ENCODE measurements at regions not wholly inside any gene's neighbourhood (a gene's known extent, or its start where the extent isn't known, plus 50 kb on each side); places are given as distances from the start of the nearest gene placed in this dataset.

GRCh38 chr1:163509114-163509513, 187.4 kb downstream of the NUF2 start:
- DNase-seq (ENCODE audit: low read depth) (no peak), FAIRE-seq (no peak)
- H3K4me3 ChIP-seq (ENCODE audit: insufficient read depth, low read depth, low read length): no peak overlapping the region
- H3K36me3 Mint-ChIP-seq (ENCODE audit: low read depth, unreplicated experiment): no peaks in the 10 kb centered on the region
- no peak overlapping the region for H3K27ac ChIP-seq (ENCODE audit: low read depth, low read length)
- no peak for TF ChIP-seq CTCF (IDR thresholded peaks at IDR 0.05; ENCODE audit: insufficient read depth, low read depth, low read length)
- TF ChIP-seq EZH2 (IDR thresholded peaks at IDR 0.05; ENCODE audit: insufficient read depth, low read length): no peak
- no peak overlapping the region for H3K9ac ChIP-seq (ENCODE audit: low read length)
- H3K4me2 ChIP-seq (ENCODE audit: low read length): no peak overlapping the region
- no peaks in the 10 kb centered on the region for H3K27me3 ChIP-seq (ENCODE audit: insufficient read depth, low read length)
- H3K9me3 ChIP-seq (ENCODE audit: insufficient read depth, low read depth, low read length): no peaks in the 10 kb centered on the region
- H4K20me1 ChIP-seq (ENCODE audit: insufficient read depth, low read length): no peaks in the 10 kb centered on the region
- no peak overlapping the region for H3K27ac Mint-ChIP-seq (ENCODE audit: unreplicated experiment)
- no peaks in the 10 kb centered on the region for H3K4me1 ChIP-seq (ENCODE audit: insufficient read depth, low read length)
- no peaks in the 10 kb centered on the region for H3K9me3 Mint-ChIP-seq (ENCODE audit: unreplicated experiment)
- no peaks in the 10 kb centered on the region for H3K4me1 Mint-ChIP-seq (ENCODE audit: low read depth, unreplicated experiment)
- H2AFZ ChIP-seq (ENCODE audit: low read depth, low read length): no peak overlapping the region
- no peaks in the 10 kb centered on the region for H3K27me3 Mint-ChIP-seq (ENCODE audit: low read depth, unreplicated experiment)
- no peaks in the 10 kb centered on the region for H3K36me3 ChIP-seq (ENCODE audit: insufficient read depth, low read length)
- H3K79me2 ChIP-seq (ENCODE audit: insufficient read depth, low read length): no peaks in the 10 kb centered on the region
- H3K4me3 Mint-ChIP-seq (ENCODE audit: unreplicated experiment): no peak overlapping the region

GRCh38 chr1:163512349-163512989, 190.7 kb downstream of the NUF2 start:
- Histone ChIP-seq H3K4me3 (ENCODE audit: insufficient read depth, low read depth, low read length) (no peak overlapping the region), H4K20me1 (ENCODE audit: insufficient read depth, low read length) (no peaks in the 10 kb centered on the region), H3K27me3 (ENCODE audit: insufficient read depth, low read length) (no peaks in the 10 kb centered on the region), H3K4me1 (ENCODE audit: insufficient read depth, low read length) (no peaks in the 10 kb centered on the region), H3K79me2 (ENCODE audit: insufficient read depth, low read length) (no peaks in the 10 kb centered on the region), H3K9me3 (ENCODE audit: insufficient read depth, low read depth, low read length) (no peaks in the 10 kb centered on the region), H3K36me3 (ENCODE audit: insufficient read depth, low read length) (no peaks in the 10 kb centered on the region), H3K27ac (ENCODE audit: low read depth, low read length) (no peak overlapping the region), H3K9ac (ENCODE audit: low read length) (no peak overlapping the region), H2AFZ (ENCODE audit: low read depth, low read length) (no peak overlapping the region), H3K4me2 (ENCODE audit: low read length) (no peak overlapping the region)
- no peaks in the 10 kb centered on the region for H3K9me3 Mint-ChIP-seq (ENCODE audit: unreplicated experiment)
- no peak for TF ChIP-seq CTCF (IDR thresholded peaks at IDR 0.05; ENCODE audit: insufficient read depth, low read depth, low read length)
- no peak for TF ChIP-seq EZH2 (IDR thresholded peaks at IDR 0.05; ENCODE audit: insufficient read depth, low read length)
- no peaks in the 10 kb centered on the region for H3K4me1 Mint-ChIP-seq (ENCODE audit: low read depth, unreplicated experiment)
- no peak overlapping the region for H3K4me3 Mint-ChIP-seq (ENCODE audit: unreplicated experiment)
- no peaks in the 10 kb centered on the region for H3K36me3 Mint-ChIP-seq (ENCODE audit: low read depth, unreplicated experiment)
- no peak for FAIRE-seq
- H3K27me3 Mint-ChIP-seq (ENCODE audit: low read depth, unreplicated experiment): no peaks in the 10 kb centered on the region
- no peak overlapping the region for H3K27ac Mint-ChIP-seq (ENCODE audit: unreplicated experiment)
- DNase-seq (ENCODE audit: low read depth): no peak

DNA sequence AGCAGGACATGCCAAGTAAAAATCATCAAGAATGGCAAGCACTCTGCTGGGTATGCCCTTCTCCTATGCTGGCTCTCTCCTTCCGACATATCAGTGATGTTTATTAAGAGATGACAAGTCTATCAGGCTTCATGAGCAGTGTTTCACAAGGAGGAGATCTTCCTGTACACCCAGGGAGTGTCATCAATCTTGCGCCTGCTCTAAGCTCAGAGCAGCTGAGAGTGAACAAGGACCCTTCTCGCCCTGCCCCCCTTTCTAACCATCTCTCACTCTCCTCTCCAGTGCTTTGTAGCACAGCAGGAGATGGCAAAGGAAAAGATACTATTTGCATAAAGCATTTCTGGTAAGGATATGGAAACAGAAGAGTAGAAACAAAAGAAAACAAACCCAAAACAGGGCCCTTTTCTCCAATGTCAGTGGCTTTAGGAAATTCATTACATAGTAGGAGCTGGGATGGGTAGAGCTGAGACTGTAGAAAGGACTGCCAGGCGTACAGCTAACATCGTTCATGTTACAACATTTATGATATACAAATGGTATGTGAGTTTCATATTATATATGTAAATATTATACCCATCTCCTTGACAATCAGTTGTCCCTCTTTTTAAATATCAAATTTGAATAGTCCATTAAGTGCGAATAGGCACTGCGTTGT, 201.7 kb downstream of the NUF2 start:
- Mint-ChIP-seq H3K4me3 (ENCODE audit: unreplicated experiment) (no peak overlapping the region), H3K36me3 (ENCODE audit: low read depth, unreplicated experiment) (no peaks in the 10 kb centered on the region), H3K9me3 (ENCODE audit: unreplicated experiment) (peaks cover 3% of the 10 kb centered on the region), H3K27ac (ENCODE audit: unreplicated experiment) (no peak overlapping the region), H3K4me1 (ENCODE audit: low read depth, unreplicated experiment) (no peaks in the 10 kb centered on the region), H3K27me3 (ENCODE audit: low read depth, unreplicated experiment) (no peaks in the 10 kb centered on the region)
- H4K20me1 ChIP-seq (ENCODE audit: insufficient read depth, low read length): no peaks in the 10 kb centered on the region
- no peaks in the 10 kb centered on the region for H3K27me3 ChIP-seq (ENCODE audit: insufficient read depth, low read length)
- no peaks in the 10 kb centered on the region for H3K79me2 ChIP-seq (ENCODE audit: insufficient read depth, low read length)
- H3K9ac ChIP-seq (ENCODE audit: low read length): no peak overlapping the region
- H3K4me2 ChIP-seq (ENCODE audit: low read length): no peak overlapping the region
- DNase-seq (ENCODE audit: low read depth): no peak
- no peaks in the 10 kb centered on the region for H3K36me3 ChIP-seq (ENCODE audit: insufficient read depth, low read length)
- no peak for FAIRE-seq
- H3K4me3 ChIP-seq (ENCODE audit: insufficient read depth, low read depth, low read length): no peak overlapping the region
- no peak overlapping the region for H3K27ac ChIP-seq (ENCODE audit: low read depth, low read length)
- TF ChIP-seq EZH2 (IDR thresholded peaks at IDR 0.05; ENCODE audit: insufficient read depth, low read length) (no peak), CTCF (IDR thresholded peaks at IDR 0.05; ENCODE audit: insufficient read depth, low read depth, low read length) (no peak)
- H3K9me3 ChIP-seq (ENCODE audit: insufficient read depth, low read depth, low read length): no peaks in the 10 kb centered on the region
- H2AFZ ChIP-seq (ENCODE audit: low read depth, low read length): no peak overlapping the region
- no peaks in the 10 kb centered on the region for H3K4me1 ChIP-seq (ENCODE audit: insufficient read depth, low read length)

Measured in astrocyte (in vitro differentiated cells and primary cell).